Esophagus muscularis mucosa (tissue), 4 donors: ENCODE measurements at regions not wholly inside any gene's neighbourhood (a gene's known extent, or its start where the extent isn't known, plus 50 kb on each side); places are given as distances from the start of the nearest gene placed in this dataset.

Experiments used
- EP300 ChIP-seq: sonication (generic); formaldehyde crosslinking; IDR thresholded peaks from one replicate; pipeline ENCODE4 v1.6.1; 2017; ENCODE audit warnings: antibody characterized with exemption
- POLR2A ChIP-seq: fragments of 450-650 bp; IDR thresholded peaks from one replicate; pipeline ENCODE4 v1.6.1; 2017; ENCODE audit warnings: antibody characterized with exemption, moderate library complexity, mild to moderate bottlenecking, low read depth
- TF ChIP-seq, protein P1 (sequence below), 3 experiments: fragments of 200-600 bp in 2 of 3; fragments of 450-650 bp in 1 of 3; sonication (generic) in 2 of 3; IDR thresholded peaks; one replicate each; pipeline ENCODE4 v1.5.1; 2017 to 2019; ENCODE audit warnings: antibody characterized with exemption in 3 of 3, mild to moderate bottlenecking in 2 of 3, moderate library complexity in 1 of 3

DNA sequence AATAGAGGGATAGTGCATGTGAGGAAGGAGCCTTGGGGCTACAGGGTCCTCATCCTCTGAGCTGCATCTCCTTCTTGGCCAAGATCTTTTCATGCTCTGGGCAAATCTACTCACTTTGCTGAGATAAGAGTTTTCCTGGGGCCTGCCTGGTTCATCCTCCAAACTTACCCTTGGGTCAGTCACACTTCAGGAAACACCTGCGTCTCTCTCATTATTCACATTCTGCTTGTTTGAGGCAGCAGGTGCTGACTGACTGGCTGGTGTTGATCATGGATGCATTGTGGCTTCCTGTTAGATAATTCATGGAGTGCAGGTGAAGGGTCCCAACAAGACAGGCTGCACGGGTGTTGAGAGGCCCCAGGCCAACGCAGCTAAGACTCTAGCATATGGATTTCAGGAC lies 162.6 kb downstream of the SALL1 start:
- TF ChIP-seq, protein P1, sequence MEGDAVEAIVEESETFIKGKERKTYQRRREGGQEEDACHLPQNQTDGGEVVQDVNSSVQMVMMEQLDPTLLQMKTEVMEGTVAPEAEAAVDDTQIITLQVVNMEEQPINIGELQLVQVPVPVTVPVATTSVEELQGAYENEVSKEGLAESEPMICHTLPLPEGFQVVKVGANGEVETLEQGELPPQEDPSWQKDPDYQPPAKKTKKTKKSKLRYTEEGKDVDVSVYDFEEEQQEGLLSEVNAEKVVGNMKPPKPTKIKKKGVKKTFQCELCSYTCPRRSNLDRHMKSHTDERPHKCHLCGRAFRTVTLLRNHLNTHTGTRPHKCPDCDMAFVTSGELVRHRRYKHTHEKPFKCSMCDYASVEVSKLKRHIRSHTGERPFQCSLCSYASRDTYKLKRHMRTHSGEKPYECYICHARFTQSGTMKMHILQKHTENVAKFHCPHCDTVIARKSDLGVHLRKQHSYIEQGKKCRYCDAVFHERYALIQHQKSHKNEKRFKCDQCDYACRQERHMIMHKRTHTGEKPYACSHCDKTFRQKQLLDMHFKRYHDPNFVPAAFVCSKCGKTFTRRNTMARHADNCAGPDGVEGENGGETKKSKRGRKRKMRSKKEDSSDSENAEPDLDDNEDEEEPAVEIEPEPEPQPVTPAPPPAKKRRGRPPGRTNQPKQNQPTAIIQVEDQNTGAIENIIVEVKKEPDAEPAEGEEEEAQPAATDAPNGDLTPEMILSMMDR (IDR thresholded peaks at IDR 0.05) = no peak
- no peak for TF ChIP-seq EP300
- TF ChIP-seq POLR2A = no peak
